K562 (cell line): ENCODE measurements at regions not wholly inside any gene's neighbourhood (a gene's known extent, or its start where the extent isn't known, plus 50 kb on each side); places are given as distances from the start of the nearest gene placed in this dataset.

Experiments
- PREB ChIP-seq: sonication (generic); formaldehyde crosslinking; IDR thresholded peaks from 2 replicates; pipeline ENCODE4 v1.8.1; 2023; ENCODE audit warnings: mild to moderate bottlenecking, missing genetic modification reagents
- TF ChIP-seq, protein P1 (sequence below): sonication (generic); formaldehyde crosslinking; IDR thresholded peaks from 2 replicates; pipeline ENCODE4 v1.8.0; 2022; ENCODE audit warnings: mild to moderate bottlenecking, missing genetic modification reagents, borderline replicate concordance

GRCh38 chr3:148455098-148455497 lies 242.6 kb upstream of the AGTR1 start:
- no peak for TF ChIP-seq PREB
- TF ChIP-seq, protein P1, sequence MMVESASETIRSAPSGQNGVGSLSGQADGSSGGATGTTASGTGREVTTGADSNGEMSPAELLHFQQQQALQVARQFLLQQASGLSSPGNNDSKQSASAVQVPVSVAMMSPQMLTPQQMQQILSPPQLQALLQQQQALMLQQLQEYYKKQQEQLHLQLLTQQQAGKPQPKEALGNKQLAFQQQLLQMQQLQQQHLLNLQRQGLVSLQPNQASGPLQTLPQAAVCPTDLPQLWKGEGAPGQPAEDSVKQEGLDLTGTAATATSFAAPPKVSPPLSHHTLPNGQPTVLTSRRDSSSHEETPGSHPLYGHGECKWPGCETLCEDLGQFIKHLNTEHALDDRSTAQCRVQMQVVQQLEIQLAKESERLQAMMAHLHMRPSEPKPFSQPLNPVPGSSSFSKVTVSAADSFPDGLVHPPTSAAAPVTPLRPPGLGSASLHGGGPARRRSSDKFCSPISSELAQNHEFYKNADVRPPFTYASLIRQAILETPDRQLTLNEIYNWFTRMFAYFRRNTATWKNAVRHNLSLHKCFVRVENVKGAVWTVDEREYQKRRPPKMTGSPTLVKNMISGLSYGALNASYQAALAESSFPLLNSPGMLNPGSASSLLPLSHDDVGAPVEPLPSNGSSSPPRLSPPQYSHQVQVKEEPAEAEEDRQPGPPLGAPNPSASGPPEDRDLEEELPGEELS: no peak
